GM12891 (cell line): ENCODE measurements at regions not wholly inside any gene's neighbourhood (a gene's known extent, or its start where the extent isn't known, plus 50 kb on each side); places are given as distances from the start of the nearest gene placed in this dataset.
"Not testable (repeated sequence)": the region's sequence is repeated elsewhere in the genome, so short reads cannot be mapped to it uniquely, and the experiment has no call there.

ENCODE experiments used
- POLR2A ChIP-seq: IDR thresholded peaks from 2 replicates; pipeline ENCODE4 v1.6.1; 2011; ENCODE audit warnings: low read depth, low read length, control low read depth
- POLR2AphosphoS5 ChIP-seq: IDR thresholded peaks from 2 replicates; pipeline ENCODE4 v1.6.1; 2011; ENCODE audit warnings: low read depth, low read length, control low read depth
- SPI1 ChIP-seq: IDR thresholded peaks from 2 replicates; pipeline ENCODE4 v1.6.1; 2011; ENCODE audit warnings: low read depth, low read length, control low read depth
- TAF1 ChIP-seq: IDR thresholded peaks from 2 replicates; pipeline ENCODE4 v1.6.1; 2011; ENCODE audit warnings: low read depth, low read length, control low read depth

- TF ChIP-seq POLR2A, TAF1, POLR2AphosphoS5, SPI1: not testable (repeated sequence)
Measured at GRCh38 chr16:62780081-62780480, 743.8 kb upstream of the CDH8 start.
